ENCODE measurements at regions not wholly inside any gene's neighbourhood (a gene's known extent, or its start where the extent isn't known, plus 50 kb on each side); places are given as distances from the start of the nearest gene placed in this dataset.

- TF ChIP-seq CTCF (conservative IDR thresholded peaks at IDR 0.05; ENCODE audit: low read length) (no peak), EZH2phosphoT487 (IDR thresholded peaks at IDR 0.05; ENCODE audit: borderline replicate concordance, low read depth, low read length) (no peak)
Observed at GRCh38 chr3:124676236-124676635, 54.0 kb upstream of the UMPS start.

Data from OCI-LY7 (cell line).